ENCODE measurements at regions not wholly inside any gene's neighbourhood (a gene's known extent, or its start where the extent isn't known, plus 50 kb on each side); places are given as distances from the start of the nearest gene placed in this dataset.

DNA sequence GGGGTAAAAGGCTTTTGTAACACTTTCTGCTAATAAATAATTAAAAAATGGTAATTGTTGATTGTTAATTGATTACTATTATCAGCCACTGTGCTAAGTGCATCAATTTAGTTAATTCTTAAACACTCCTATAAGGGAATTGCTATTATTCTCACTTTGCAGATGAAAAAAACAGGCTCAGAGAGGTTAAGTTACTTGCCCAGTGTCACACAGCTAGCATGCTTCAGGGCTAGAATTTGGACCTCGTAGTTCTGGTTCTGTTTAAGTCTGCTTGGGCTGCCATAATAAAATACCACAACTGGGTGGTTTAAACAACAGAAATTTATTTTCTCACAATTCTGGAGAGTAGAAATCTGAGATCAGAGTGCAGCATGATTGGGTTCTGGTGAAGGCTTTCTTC is 164.8 kb upstream of the TBX18 start:
- no peaks in the 10 kb centered on the region for H3K27me3 ChIP-seq (ENCODE audit: control insufficient read depth in 2 of 2, insufficient read depth in 2 of 2, low read length in 2 of 2)
- intact Hi-C loops (cut with micrococcal nuclease): no loop called here
- H3K4me1 ChIP-seq (ENCODE audit: control insufficient read depth in 1 of 2, insufficient read depth in 2 of 2, low read length in 2 of 2): no peaks in the 10 kb centered on the region
- DNase-seq: no peak
- H2AFZ ChIP-seq (ENCODE audit: insufficient read depth, low read depth, low read length, poor library complexity, severe bottlenecking): no peak overlapping the region
- TF ChIP-seq CTCF (IDR thresholded peaks at IDR 0.05): no peak
- no peak overlapping the region for H3K4me3 ChIP-seq (replicated peaks in 1 of 3; ENCODE audit: low read depth in 2 of 3, low read length in 3 of 3)
- H4K20me1 ChIP-seq (ENCODE audit: insufficient read depth, low read length): no peaks in the 10 kb centered on the region
- WGBS (ENCODE audit: insufficient coverage): 80% methylated on average over 1 of the region's 1 CpG
- no peaks in the 10 kb centered on the region for H3K9me3 Mint-ChIP-seq
- no peaks in the 10 kb centered on the region for H3K36me3 ChIP-seq (replicated peaks in 1 of 2; ENCODE audit: control insufficient read depth in 1 of 2, insufficient read depth in 2 of 2, low read length in 2 of 2)
- H3K9ac ChIP-seq (ENCODE audit: insufficient read depth, low read length, poor library complexity, severe bottlenecking): no peak overlapping the region
- no peak overlapping the region for H3K4me2 ChIP-seq (replicated peaks; ENCODE audit: extremely low read depth, low read length, poor library complexity, severe bottlenecking)
- H3K27ac Mint-ChIP-seq: no peak overlapping the region
- H3K27me3 Mint-ChIP-seq (ENCODE audit: low read depth in 3 of 3): peaks cover 0 to 2% (median 0%) of the 10 kb centered on the region in 3 donors
- H3K4me1 Mint-ChIP-seq: no peaks in the 10 kb centered on the region
- H3K9me3 ChIP-seq (replicated peaks in 1 of 2; ENCODE audit: control insufficient read depth in 1 of 2, insufficient read depth in 1 of 2, low read length in 2 of 2): no peaks in the 10 kb centered on the region
- H3K79me2 ChIP-seq (ENCODE audit: insufficient read depth, low read length): no peaks in the 10 kb centered on the region
- H3K36me3 Mint-ChIP-seq: no peaks in the 10 kb centered on the region
- no peak overlapping the region for H3K4me3 Mint-ChIP-seq
- no peak overlapping the region for H3K27ac ChIP-seq (ENCODE audit: low read depth in 1 of 2, low read length in 2 of 2)

GRCh38 chr6:84927551-84927950 is 163.2 kb upstream of the TBX18 start:
- Histone ChIP-seq H3K9me3 (replicated peaks in 1 of 2; ENCODE audit: control insufficient read depth in 1 of 2, insufficient read depth in 1 of 2, low read length in 2 of 2) (no peaks in the 10 kb centered on the region), H3K79me2 (ENCODE audit: insufficient read depth, low read length) (no peaks in the 10 kb centered on the region), H3K4me3 (replicated peaks in 1 of 3; ENCODE audit: low read depth in 2 of 3, low read length in 3 of 3) (no peak overlapping the region), H3K27me3 (ENCODE audit: control insufficient read depth in 2 of 2, insufficient read depth in 2 of 2, low read length in 2 of 2) (no peaks in the 10 kb centered on the region), H3K27ac (ENCODE audit: low read depth in 1 of 2, low read length in 2 of 2) (no peak overlapping the region), H3K4me2 (replicated peaks; ENCODE audit: extremely low read depth, low read length, poor library complexity, severe bottlenecking) (no peak overlapping the region), H3K9ac (ENCODE audit: insufficient read depth, low read length, poor library complexity, severe bottlenecking) (no peak overlapping the region), H3K4me1 (ENCODE audit: control insufficient read depth in 1 of 2, insufficient read depth in 2 of 2, low read length in 2 of 2) (no peaks in the 10 kb centered on the region), H3K36me3 (replicated peaks in 1 of 2; ENCODE audit: control insufficient read depth in 1 of 2, insufficient read depth in 2 of 2, low read length in 2 of 2) (no peaks in the 10 kb centered on the region), H4K20me1 (ENCODE audit: insufficient read depth, low read length) (no peaks in the 10 kb centered on the region), H2AFZ (ENCODE audit: insufficient read depth, low read depth, low read length, poor library complexity, severe bottlenecking) (no peak overlapping the region)
- intact Hi-C loops (cut with micrococcal nuclease): no loop called here
- TF ChIP-seq CTCF (IDR thresholded peaks at IDR 0.05): no peak
- Mint-ChIP-seq H3K4me3 (no peak overlapping the region), H3K27me3 (ENCODE audit: low read depth in 3 of 3) (peaks cover 0 to 2% (median 2%) of the 10 kb centered on the region in 3 donors), H3K27ac (no peak overlapping the region), H3K36me3 (no peaks in the 10 kb centered on the region), H3K4me1 (no peaks in the 10 kb centered on the region), H3K9me3 (peaks cover 0 to 2% (median 0%) of the 10 kb centered on the region in 7 donors)
- no peak for DNase-seq

Data from CD14-positive monocyte (primary cell).